ENCODE measurements at regions not wholly inside any gene's neighbourhood (a gene's known extent, or its start where the extent isn't known, plus 50 kb on each side); places are given as distances from the start of the nearest gene placed in this dataset.

DNA sequence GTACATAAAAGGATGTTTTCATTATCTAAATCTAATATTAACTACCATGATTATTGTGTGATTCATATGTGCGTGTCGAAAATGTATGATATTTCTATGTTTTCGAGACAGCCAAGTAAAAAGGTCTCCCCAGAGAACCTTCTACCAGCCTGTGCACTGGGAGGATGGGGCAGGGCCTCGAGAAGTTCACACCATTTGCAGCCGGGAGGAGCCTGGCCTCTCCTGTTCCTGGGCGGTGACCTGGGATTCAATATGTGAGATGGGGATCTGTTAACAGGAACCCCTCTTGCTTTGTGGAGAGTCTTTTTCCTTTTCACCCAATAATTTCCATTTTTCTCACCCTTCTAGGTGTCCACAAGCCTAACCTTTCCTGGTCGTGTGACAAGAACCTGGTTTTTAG, 189.3 kb downstream of the IPO8 start:
- DNase-seq: no peak

DNA sequence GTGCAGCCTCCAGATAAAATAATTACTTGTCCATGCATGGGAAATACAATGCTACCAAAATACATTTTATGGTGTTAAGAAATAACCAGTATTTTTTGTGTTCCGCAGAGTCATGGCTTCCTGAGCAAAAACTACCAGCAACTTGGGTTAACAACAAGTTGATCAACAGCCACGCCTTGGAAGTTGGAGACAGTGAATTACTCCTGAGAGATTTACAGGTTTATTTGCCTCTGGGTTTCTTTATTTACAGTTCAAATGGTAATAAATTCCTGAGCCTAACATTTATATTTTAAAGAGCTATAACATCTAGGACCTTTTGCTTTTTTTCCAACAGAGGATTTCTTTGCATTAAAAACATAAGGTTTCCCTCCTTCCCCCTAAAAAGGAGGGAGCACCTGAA, 194.0 kb downstream of the IPO8 start:
- DNase-seq: no peak

DNA sequence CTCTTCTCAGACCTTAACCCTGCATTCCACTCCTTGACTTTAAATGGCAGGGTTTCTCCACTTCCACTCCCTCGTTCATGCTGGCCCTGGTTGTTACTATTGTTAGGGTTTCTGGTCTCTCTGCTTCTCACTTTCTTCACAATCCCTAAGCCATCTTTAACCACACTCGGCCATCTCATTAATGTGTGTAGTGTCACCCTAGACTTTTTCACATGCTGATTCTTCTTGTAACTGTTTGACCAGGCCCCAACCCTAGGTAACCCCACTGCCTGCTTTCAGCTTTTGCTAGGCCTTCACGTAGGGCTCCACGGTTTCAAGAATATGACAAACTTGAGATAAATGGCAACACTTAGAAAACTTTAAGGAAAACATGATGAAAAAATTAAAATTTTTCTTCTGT, 195.1 kb downstream of the IPO8 start:
- DNase-seq: no peak

DNA sequence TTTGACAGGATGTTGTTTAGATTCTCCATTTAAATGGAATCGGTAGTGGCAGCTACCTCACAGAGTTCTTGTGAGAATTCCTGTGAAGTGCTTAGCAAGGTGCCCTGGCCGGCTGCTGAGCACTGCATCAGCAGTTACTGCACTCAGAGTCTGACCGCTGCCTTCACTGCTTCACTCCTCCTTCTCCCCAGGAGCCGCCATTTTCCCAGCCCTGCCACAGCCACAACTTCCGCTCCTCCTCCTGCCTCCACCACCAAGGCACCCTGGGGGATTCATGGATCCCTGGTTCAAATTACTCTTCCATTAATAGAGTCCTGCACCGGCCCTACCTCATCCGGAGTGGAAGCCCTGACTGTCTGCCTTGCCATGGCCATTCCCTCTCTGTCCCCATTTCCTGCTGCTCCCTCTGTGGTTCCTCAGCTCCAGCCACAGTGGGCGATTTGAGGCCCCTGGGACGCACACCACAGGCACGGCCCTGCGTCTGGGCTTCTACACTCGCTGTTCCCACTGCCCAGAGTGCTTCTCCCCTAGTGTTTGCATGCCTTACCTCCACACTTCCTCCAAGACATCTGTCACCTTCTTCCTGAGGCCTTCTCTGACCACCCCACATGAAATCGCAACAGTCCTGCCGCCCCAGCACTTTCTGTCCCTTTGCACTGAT, 210.3 kb downstream of the IPO8 start:
- no peak for DNase-seq

DNA sequence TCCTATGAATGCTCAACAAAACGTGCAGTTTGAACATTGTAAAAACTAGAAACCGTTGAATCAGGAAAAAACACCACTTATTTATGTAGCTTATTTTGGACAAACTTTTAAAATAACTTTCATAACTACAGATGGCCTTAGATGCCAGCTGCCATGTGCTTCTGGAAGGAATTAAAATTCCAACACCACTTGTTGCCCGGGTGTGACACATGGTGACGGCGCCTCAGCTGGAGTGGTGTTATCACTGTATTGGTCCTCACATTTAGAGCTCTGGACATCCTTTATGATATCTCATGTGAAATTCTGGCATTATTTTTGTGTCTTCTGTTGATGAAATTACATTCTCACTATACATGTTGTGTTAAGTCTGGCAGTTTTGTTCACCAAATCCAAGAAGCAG, 211.0 kb downstream of the IPO8 start:
- no peak for DNase-seq

DNA sequence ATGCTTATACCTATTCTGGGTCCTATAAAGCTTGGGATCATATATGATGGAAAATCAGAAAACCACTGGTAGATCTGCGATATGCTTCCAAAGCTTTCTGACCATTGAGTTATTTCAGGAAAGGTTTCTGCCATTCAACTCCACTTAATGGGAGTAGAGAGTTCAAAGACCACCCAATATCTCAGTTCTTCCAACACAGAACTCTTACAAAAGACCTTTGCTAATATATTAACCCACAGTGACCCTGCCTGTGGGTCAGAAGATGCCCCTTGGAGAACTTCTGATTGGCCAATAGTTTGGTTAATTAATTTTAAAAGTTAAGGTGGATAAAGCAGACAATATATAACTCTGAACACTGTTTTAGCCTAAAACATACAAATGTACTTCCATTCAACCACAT, 213.0 kb downstream of the IPO8 start:
- DNase-seq: no peak

DNA sequence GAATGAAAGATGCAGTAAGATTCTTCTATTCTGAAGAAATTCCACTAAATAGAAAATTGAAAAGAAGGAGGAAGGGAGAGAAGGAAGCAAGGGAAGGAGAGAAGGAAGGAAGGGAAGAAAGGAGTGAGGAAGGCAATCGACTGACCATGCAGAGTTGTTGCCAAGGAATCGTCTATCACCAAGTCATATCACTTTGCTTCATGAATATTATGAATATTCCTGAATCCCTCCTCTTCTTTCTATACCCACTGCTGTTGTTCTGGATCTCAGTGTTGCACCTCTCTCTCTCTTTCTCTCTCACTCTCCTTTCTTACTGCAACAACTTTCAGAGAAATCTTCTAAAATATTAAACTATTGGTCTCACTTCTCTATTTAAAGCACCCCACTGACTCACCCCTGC, 222.4 kb downstream of the IPO8 start:
- no peak for DNase-seq

DNA sequence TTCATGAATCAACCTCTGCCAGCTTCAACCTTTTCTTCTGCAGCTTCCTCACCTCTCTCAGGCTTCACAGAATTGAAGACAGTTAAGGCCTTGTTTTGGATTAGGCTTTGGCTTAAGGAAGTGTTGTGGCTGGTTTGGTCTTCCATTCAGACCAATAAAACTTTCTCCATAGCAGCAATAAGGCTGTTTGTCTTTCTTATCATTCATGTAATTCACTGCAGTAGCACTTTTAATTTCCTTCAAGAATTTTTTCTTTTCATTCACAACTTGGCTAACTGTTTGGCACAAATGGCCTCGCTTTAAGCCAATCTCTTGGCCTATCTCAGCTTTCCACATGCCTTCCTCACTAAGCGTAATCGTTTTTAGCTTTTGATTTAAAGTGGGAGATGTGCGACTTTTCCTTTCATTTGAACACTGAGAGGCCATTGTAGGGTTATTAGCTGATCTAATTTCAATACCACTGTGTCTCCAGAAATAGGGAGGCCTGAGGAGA, 229.5 kb downstream of the IPO8 start:
- DNase-seq: no peak

DNA sequence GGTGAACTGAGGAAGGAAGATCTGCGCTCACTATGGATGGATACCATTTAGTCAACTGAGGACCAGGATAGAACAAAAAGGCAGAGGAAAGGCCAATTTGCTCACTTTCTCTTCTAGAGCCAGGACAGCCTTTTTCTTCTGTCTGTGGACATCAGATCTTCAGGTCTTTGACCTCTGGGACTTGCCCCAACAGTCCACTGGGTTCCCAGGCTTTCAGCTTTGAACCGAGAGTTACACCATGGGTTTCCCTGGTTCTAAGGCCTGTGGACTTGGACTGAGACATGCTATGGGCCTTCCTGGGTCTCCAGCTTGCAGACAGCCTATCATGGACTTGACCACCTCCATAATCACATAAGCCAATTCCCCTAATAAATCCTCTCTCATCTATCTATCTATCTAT, 232.0 kb downstream of the IPO8 start:
- no peak for DNase-seq

DNA sequence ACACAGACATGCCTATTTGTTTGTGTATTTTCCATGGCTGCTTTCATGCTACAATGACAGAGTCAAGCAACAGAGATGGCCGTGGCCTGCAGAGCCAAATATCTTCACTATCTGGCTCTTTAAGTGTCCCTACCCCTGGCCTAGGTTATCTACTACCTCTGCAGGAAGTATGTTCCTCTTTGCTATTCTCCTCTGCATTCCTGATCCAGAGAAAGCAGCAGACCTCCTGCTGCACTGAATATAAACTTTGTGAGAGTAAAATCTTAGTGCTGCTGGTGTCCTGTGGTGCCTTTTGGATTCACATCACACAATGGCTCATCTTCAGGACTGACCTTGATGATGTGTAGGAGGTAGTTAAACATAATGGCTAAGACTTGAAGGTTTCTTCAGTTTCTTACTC, 233.4 kb downstream of the IPO8 start:
- no peak for DNase-seq

DNA sequence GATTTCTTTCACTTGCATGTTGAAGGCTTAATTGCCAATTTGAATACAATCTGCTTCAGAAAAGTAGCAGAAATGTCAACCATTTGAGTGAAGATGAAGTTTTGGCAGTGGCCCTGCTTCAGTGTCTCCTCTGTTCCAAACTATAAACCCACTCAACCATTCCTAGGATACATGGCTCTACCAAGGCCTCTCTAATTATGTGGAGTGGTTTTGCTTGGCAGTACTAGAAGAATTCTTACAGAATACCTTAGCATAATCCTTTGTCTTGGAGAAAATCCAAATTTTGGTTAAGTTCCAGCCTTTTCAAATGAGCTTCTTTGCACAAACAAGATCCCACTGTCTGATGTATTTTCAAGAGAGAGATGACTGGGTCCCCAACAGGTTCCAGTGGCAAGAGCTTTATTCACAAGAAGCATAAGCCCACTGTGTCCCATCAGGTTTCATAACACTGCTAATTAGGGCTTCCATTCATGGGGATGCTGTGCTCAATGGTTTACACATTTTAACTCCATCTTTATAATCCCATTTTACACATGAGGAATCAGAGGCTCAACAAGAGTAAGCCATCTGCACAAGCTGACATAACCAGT, 234.5 kb downstream of the IPO8 start:
- no peak for DNase-seq

DNA sequence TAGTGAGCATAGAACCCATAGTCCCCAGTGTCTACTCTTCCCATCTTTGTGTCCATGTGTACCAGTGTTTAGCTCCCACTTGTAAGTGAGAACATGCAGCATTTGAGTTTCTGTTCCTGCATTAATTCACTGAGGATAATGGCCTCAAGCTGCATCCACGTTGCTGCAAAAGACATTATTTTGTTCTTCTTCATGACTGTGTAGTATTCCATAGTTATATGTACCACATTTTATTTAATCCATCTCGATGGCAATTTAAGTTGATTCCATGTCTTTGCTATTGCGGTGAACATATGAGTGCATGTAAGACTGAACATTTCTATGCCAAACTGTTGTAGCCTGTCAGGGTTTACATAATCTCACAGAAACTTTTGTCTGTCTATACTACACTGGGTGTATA, 237.2 kb downstream of the IPO8 start:
- no peak for DNase-seq

DNA sequence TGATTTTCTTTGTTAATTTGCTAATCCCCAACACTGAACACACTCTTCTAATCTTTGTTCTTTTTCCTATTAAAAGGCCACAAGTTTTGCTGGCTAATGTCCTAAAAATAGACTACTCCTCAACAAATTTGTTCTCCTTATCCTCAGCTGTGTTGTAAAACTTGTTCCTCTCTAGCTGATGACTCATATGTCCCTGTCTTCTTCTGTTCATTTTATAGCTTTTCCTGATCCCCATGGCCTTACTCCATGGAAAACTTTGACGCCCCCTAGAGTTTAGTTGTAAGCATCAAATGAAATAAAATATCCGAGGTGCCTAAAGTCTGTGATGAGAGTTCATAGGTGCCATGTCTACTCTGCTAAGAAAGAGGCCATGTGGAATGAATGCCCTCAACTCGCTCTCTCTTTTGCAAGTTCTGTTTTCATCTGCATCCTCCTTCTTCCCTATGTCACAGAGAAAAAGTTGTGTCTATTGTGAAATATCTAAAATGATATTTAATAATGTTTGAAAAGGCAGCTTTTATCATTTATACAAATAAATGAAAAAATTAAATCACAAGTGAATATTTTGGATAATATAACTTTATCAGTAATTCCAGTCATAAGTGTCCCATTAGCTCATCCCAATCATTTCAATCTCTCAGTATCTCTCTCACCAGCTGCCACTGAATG, 237.9 kb downstream of the IPO8 start:
- DNase-seq: peak; percentile 12

DNA sequence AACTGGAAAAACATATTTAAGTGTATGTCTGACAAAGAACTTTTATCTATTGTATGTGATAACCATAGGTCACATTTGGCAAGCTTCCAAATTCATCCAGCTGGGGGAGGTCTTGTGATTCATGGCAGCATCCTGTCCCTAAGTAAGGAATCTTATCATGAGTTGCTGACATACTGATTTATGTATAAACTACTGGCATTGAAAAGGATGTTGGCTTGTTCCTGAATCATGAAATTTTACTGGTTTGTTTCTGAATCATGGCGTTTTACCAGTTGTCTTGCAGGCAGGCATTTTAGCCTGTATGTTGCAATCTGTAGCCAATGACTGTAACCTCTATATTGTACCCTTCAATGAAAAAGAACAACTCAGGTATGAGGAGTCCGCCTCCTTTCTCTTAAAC, 244.8 kb downstream of the IPO8 start:
- no peak for DNase-seq

DNA sequence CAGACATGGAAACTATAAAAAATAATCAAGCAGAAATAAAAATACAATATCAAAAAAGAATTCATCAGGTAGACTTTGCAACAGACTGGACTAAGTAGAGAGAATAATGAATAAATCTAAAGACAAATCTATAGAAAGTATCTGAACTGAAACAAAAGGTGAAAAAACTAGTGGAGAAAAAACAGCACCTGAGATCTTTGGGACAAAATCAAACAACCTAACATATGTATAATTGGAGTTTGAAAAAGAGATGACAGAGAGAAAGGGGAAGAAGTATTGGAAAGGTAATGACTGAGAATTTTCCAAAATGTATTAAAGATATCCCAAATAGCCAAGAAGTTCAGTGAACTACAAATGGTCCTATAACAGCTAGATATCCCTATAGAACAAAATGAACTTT, 245.4 kb downstream of the IPO8 start:
- no peak for DNase-seq

DNA sequence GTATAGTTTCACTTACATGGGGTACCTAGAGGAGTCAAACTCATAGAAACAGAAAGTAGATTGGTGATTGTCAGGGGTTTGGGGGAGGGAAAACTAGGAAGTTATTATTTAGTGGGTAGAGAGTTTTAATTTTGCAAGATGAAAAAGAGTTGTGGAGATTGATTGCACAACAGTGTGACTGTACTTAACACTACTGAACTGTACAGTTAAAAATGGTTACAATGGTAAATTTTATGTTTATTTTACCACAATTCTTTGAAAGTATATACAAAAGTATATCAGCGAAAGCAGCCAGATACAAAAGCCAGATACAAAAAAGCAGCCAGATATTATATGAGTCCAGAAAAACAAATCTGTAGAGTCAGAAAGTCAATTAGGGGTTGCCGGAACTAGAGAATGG, 247.6 kb downstream of the IPO8 start:
- no peak for DNase-seq

DNA sequence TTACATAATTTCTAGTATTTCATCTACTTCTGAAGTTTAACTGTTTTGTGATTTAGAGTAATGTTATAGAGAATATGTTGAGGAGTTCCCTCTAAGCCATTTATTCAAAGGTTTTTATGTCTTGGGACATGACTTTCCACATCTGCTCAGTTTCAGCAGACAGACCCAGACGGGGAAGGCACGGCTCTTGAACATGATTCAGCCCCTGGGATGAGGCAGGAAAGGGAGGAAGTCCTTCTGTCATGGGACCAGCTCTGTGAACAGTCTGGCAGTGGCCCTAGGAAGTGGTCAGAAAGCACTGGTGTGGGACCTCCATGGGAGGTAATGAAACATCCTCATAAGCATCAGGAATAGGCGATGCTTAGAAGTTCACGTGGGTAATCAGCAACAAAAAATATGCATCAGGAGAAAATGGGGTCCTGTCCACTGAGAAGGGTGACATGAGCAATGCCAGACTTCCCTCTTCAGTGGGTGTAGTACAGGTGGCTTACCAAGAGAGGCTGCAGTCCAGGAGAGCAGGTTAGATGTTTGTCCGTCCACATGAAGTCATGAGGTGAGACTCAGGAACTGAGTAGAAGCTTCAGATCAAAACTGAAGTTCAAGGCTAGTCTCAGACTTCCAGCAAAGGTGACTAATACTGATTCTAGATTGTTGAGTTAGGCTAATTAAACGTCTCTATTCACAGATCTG, 248.5 kb downstream of the IPO8 start:
- no peak for DNase-seq

DNA sequence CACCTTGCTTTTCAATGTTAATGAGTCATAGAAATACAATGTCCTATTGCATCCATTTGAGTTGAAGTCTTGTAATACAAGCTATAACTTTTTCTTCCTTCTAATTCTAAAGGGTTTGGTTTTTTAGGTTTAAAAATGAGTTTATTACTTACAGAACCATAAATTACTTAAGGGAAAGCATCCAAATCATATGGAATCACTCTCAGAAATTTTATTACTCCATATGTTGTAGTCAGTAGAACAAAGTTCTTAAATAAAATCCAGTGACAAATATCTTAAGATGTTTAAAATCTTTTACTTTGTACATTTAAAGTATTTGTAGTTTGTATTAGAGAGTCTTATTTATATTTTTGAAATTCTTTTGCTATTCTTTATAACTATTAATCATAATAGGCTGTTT, 253.2 kb downstream of the IPO8 start:
- DNase-seq: no peak

DNA sequence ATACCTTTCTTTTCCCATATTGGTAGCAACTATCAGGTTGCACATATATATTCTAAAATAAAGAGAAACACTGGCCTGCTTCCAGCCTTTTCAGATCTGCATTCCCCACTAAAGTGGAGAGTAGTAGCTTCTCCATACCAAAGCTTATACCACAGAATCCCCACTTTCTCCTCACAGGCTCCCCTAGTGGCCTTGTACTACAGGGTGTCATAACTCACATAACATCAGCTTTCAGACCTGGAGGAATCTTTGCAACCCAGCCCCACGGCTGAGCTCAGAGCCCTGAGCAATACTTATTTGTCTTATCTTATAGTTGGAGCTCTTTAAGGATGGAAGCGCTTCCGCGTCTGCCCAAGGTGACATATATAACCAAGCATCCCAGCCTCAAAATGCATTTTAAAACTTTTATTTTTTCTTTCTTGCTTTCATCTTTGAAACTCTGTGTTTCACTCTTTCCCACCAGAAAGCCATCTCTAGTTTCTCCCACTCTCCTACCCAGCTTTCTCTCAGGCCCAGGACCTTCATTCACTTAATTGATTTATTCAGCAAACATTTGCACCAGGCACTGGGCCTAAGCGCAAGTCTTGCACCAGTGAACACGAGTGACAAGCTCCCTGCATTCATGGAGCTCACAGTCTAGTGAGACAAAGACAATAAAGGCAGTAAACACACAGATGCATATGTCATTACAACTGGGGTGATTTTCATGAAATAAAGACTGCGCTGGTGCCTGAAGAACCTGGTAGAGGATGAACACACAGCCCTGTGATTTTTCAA, 254.7 kb downstream of the IPO8 start:
- DNase-seq: peak; percentile 6

DNA sequence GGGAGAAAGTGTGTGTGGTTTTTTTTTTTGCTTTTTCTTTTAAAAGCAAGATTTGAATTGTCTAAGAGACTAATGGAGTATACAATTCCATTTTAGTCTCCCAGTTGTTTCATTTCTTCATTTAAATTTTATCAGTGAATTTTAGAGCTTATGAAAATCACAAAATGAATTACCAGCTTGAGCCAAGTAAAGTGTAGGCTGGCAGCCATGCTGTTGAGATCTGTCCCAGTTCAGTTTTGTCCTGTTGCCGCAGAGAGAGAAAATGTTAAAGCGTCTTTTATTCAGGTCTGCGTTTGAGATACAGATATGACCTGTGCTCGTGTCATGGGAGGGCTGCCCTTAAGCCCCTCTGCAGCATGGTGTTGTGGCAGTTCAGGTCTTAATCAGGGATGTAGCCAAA, 256.5 kb downstream of the IPO8 start:
- no peak for DNase-seq

DNA sequence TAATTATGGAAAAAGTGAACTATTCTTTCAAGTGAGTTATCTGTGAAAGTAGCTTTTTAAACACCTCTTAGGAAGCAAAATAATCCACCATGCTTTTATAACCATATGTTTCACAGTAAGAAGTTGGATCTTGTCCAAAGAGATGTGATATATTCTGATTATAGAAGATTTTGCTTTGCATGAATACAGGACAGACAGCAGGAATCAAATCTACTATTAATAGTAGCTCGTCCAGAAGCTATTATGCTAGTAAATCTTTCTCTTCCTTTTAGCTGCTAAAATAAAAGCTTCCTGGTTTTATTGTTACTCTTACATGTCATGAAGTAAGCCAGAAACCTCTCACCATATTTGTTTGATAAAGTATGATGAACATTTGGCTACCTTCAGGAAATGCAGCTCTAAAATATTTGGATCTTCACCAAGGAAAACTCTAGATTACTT, 257.0 kb downstream of the IPO8 start:
- peak; percentile 15 for DNase-seq

DNA sequence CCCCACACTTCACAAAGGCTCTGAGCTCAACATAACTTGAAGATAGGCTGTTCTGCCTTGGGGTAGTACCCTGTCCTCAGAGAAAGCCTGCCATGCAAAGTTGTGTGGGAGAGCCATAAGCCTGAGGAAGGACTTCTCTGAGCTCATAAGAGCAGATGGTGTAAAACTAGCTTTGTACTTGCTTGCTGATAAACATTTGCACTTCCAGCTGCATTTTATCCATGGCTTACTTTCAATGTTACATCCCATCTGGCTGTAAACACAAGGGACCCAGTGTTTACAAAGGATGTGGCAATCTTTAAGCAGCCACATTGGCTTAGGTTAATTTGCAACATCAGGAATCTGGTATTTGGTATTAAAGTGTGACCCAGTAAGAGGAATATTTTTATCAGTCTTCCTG, 258.1 kb downstream of the IPO8 start:
- peak; percentile 62 for DNase-seq

DNA sequence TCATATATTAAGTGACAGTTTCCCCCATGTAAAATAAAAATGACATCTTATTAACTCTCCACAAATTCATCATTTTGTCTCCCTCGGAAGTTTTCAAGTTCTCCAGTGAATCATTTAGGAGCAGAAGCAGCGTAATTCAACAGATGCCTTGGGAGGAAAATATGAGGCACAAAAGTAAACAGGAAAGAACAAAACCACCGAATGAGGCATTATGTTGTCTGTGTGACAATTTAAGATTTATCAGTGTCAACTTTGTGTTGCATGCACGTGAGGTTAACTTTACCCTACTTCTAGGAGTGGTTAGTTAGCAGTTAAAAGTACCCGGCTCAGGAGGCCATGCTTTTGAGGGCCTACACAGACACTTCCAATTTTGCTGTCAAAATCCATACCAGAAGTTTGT, 258.6 kb downstream of the IPO8 start:
- no peak for DNase-seq
